Stimulated activated CD4-positive, alpha-beta T cell treated with anti-CD3 and anti-CD28 coated beads, Interleukin-1b, Interleukin-23, amount 100 ng/mL, for 48 hours (primary cell): ENCODE measurements at regions not wholly inside any gene's neighbourhood (a gene's known extent, or its start where the extent isn't known, plus 50 kb on each side); places are given as distances from the start of the nearest gene placed in this dataset.
"Not testable (repeated sequence)": the region's sequence is repeated elsewhere in the genome, so short reads cannot be mapped to it uniquely, and the experiment has no call there.

ENCODE experiments used
- DNase-seq: peaks from one replicate; pipeline ENCODE4 v3.0.0-alpha.2; 2020

DNA sequence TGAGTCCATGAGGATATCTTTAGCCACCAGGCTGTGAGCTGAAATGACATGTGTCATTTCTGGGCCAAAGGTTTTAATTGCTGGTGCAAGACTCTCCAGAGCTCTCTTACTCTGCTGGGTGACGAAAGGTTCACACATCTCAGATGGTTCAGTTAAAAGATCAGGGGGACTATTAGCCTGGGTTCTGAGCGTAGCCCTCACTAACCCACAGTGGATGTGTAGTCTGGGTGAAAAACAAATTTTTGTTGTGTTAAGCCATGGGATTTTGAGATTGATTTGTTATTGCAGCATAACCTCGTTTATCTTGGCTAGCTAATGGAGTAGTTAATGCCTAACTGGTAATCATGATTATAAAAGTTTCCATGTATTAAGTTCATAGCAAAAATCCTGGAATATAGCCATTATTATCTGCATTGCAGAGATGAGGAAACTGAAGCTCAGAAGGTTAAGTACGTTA lies 251.5 kb downstream of the RMST start:
- DNase-seq: no peak

GRCh38 chr12:97716356-97716755 lies 253.8 kb downstream of the RMST start:
- no peak for DNase-seq

DNA sequence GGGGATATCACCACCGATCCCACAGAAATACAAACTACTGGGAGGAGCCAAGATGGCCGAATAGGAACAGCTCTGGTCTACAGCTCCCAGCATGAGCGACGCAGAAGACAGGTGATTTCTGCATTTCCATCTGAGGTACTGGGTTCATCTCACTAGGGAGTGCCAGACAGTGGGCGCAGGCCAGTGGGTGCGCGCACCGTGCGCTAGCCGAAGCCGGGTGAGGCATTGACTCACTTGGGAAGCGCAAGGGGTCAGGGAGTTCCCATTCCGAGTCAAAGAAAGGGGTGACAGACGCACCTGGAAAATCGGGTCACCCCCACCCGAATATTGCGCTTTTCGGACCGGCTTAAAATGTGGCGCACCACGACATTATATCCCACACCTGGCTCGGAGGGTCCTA lies 261.2 kb downstream of the RMST start:
- DNase-seq: not testable (repeated sequence)

GRCh38 chr12:97745406-97746101 lies 282.9 kb downstream of the RMST start:
- no peak for DNase-seq

GRCh38 chr12:97748298-97748697 lies 285.7 kb downstream of the RMST start:
- no peak for DNase-seq

DNA sequence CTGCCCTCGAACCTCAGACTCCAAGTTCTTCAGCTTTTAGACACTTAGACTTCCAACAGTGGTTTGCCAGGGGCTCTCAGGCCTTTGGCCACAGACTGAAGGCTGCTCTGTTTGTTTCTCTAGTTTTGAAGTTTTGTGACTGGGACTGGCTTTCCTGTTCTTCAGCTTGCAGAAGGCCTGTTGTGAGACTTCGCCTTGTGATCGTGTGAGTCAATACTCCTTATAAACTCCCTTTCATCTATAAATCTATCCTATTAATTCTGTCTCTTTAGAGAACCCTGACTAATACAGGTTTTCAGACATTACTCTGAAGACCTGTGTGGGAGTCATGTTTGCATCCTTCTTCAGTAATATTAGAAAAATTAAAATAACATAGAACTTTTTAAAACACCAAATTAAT lies 289.1 kb downstream of the RMST start:
- no peak for DNase-seq

- no peak for DNase-seq
Measured at GRCh38 chr12:97752129-97752528, 289.5 kb downstream of the RMST start.

GRCh38 chr12:97753332-97753731 lies 290.7 kb downstream of the RMST start:
- DNase-seq: no peak

DNA sequence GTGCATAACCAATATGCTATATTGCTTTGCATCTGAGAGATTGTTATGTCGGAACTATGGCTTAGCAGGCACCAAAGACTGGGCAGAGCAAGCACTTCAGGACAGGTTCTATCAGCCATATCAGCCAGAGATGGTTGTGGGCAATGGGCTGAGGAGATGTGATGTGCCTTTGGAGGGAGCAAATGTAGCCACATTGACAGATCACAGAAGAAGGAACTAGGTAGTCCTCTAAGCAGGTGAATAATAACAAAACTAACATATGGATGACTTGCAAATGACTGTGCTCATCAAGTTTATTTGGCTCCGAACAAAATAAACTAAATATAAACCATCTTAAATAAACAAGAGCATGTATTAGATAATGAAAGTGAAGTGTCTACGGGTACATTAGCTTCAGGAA lies 291.7 kb downstream of the RMST start:
- no peak for DNase-seq

- DNase-seq: no peak
Measured at GRCh38 chr12:97756066-97756666, 293.6 kb downstream of the RMST start.

DNA sequence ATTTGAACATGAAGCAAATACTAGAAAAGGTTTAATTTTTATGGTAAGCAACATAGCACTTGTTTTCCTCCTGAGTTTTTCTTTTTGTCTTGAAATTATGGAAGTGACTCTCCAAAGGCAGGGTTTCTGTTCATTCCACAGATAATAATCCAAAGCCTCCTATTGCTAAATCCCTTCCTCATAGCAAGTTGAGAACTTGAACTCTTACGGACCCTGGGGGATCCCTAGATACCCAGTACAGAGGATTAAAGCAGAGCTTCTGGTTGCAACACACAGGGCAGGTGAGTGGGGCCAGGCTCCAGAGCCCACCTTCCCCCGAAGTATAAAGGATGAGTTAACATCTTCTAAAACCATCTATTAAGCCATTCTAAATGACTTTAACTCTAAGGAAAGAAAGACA lies 294.1 kb downstream of the RMST start:
- no peak for DNase-seq

GRCh38 chr12:97757481-97758193 lies 295.0 kb downstream of the RMST start:
- no peak for DNase-seq

GRCh38 chr12:97758194-97758501 lies 295.5 kb downstream of the RMST start:
- DNase-seq: no peak

- DNase-seq: no peak
Measured at GRCh38 chr12:97758586-97758985, 296.0 kb downstream of the RMST start.

GRCh38 chr12:97760601-97761000 lies 298.0 kb downstream of the RMST start:
- no peak for DNase-seq

DNA sequence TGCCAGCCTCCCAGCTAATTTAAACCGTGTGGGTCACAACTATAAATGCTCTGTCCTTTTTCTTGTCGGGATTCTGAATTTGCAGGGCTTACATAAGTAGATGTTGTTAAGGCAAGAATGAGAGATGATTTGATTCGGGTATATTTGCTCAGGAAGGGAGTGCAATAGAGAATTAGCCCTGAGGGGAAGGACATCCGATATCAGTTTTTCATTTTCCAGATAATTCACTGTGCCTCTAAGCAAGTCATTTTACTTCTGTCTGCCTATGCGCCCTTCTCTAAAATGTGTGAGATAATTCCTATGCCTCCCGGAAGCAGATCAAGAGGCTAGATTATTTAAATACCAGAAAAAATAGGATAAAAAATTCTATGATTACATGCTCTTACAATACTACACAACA lies 300.5 kb downstream of the RMST start:
- no peak for DNase-seq

GRCh38 chr12:97764700-97765099 lies 302.1 kb downstream of the RMST start:
- no peak for DNase-seq

DNA sequence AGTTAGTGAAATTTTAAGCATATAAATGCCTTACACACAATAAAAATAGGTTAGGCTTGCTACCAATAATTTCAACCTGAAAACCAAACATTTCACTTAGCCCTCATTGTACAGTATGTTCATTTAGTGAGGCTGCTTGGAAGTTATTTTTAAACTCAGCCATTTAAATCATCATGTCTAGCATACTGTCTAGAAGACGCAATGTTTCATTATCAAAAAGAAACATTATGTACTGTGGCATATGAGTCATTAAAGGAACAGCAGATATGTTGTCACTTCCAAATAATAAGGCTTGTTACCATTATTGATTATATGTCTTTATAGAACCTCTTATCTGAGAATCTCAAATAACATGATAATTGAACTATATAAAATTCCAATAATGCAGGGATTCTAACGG lies 304.7 kb downstream of the RMST start:
- DNase-seq: no peak

GRCh38 chr12:97778111-97778510 lies 315.5 kb downstream of the RMST start:
- DNase-seq: no peak

GRCh38 chr12:97781342-97781741 lies 318.7 kb downstream of the RMST start:
- DNase-seq: no peak

- no peak for DNase-seq
Measured at GRCh38 chr12:97784904-97785303, 322.3 kb downstream of the RMST start.

- no peak for DNase-seq
Measured at GRCh38 chr12:97790281-97790680, 327.7 kb downstream of the RMST start.

DNA sequence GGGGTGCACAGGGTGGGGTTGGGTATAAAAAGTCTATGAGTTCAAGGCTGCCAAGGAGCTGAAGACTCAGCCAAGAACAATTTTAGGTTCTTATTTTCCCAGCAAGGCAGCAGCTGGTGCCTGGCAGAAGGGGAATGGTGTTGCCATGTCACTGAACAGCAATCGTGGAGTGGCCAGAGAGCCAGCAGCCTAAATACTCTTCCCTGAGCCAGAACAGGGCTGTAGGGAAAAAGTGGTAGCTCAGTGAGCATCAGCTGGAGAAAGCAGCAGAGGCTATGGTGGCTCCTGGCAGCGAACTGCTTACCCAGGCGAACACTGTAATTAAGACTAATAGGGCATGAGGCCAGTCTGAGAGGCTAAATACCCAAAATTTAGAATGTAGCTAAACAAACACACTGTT lies 334.9 kb downstream of the RMST start:
- no peak for DNase-seq

DNA sequence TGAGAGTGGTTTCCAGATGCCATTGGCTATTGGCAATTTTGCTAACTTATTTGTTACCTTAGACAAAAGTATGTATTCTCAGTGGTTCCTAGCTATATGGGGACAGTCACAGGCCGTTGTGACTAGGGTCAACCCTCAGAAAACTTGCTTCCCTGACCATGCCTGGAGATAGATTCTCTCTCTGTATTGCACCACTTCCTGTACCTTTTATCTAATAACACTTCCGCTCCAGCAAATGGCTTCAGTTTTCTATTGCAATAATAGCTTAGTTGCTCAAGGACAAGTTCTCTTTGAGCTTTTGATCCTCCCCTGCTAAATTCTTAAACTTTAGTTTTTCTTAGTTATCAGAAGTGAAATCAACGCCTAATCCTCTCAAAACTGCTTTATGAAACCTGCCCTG lies 338.0 kb downstream of the RMST start:
- no peak for DNase-seq
